Skeletal muscle satellite cell (primary cell): ENCODE measurements at regions not wholly inside any gene's neighbourhood (a gene's known extent, or its start where the extent isn't known, plus 50 kb on each side); places are given as distances from the start of the nearest gene placed in this dataset.

ENCODE experiments used
- H3K27me3 ChIP-seq: 2 replicates; pipeline ENCODE4 v1.7.0; 2013; ENCODE audit warnings: low read length; ENCODE audit not compliant: control insufficient read depth, insufficient read depth
- H3K36me3 ChIP-seq: 2 replicates; pipeline ENCODE4 v1.7.0; 2013; ENCODE audit warnings: mild to moderate bottlenecking, control low read depth, low read length; ENCODE audit not compliant: insufficient read depth
- H3K4me1 ChIP-seq: 2 replicates; pipeline ENCODE4 v1.7.0; 2013; ENCODE audit warnings: low read length; ENCODE audit not compliant: control insufficient read depth, insufficient read depth
- H3K4me2 ChIP-seq: 2 replicates; pipeline ENCODE4 v1.7.0; 2013; ENCODE audit warnings: mild to moderate bottlenecking, low read length
- H3K4me3 ChIP-seq: 2 replicates; pipeline ENCODE4 v1.7.0; 2013; ENCODE audit warnings: low read length
- H3K9ac ChIP-seq: 2 replicates; pipeline ENCODE4 v1.7.0; 2013; ENCODE audit warnings: mild to moderate bottlenecking, low read depth, low read length, moderate library complexity
- H3K9me3 ChIP-seq: replicated peaks from 2 replicates; pipeline ENCODE4 v1.7.0; 2013; ENCODE audit warnings: mild to moderate bottlenecking, control low read depth, low read length

- Histone ChIP-seq H3K9me3 (no peaks in the 10 kb centered on the region), H3K4me3 (no peak overlapping the region), H3K4me1 (no peaks in the 10 kb centered on the region)
These were observed 831.2 kb upstream of the CDH2 start for GRCh38 chr18:29007986-29008654.

DNA sequence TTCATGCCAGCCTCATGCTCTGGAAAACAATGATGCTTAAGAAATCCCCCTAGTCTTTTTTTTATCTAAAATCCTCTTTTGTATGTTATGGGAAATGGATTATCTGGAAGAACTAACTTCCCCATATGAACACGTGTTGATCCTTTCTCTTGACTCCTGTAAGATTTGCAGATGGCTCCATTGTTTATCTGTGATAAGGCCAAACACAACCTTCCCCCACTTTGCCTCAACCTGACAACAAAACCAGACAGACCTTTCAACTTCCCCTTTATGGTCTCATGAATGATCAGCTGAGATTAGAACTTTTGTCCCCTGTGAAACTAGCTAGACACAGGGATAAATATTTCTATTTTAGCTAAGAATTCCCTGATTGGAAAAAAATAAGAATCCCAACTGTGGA lies 828.0 kb upstream of the CDH2 start:
- Histone ChIP-seq H3K4me1 (no peaks in the 10 kb centered on the region), H3K9me3 (no peaks in the 10 kb centered on the region), H3K36me3 (no peaks in the 10 kb centered on the region), H3K27me3 (no peaks in the 10 kb centered on the region), H3K4me2 (no peak overlapping the region), H3K4me3 (no peak overlapping the region), H3K9ac (no peak overlapping the region)

More at GRCh38 chr18:29007986-29008654, 831.2 kb upstream of the CDH2 start:
- Histone ChIP-seq H3K36me3 (no peaks in the 10 kb centered on the region), H3K4me2 (no peak overlapping the region), H3K9ac (no peak overlapping the region), H3K27me3 (no peaks in the 10 kb centered on the region)

GRCh38 chr18:29003194-29003593 lies 826.3 kb upstream of the CDH2 start:
- no peaks in the 10 kb centered on the region for H3K9me3 ChIP-seq
- no peaks in the 10 kb centered on the region for H3K4me1 ChIP-seq
- H3K4me2 ChIP-seq: no peak overlapping the region
- no peak overlapping the region for H3K9ac ChIP-seq
- no peaks in the 10 kb centered on the region for H3K27me3 ChIP-seq
- H3K36me3 ChIP-seq: no peaks in the 10 kb centered on the region
- H3K4me3 ChIP-seq: no peak overlapping the region

DNA sequence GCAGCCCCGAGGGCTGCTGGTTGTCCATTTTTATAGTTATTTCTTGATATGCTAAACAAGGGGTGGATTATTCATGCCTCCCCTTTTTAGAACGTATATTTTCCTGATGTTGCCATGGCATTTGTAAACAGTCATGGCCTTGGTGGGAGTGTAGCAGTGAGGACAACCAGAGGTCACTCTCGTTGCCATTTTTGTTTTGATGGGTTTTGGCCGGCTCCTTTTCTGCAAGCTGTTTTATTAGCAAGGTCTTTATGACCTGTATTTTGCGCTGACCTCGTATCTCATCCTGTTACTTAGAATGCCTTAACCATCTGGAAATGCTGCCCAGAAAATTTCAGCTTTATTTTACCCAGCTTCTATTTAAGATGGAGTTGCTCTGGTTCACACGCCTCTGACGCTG lies 825.8 kb upstream of the CDH2 start:
- Histone ChIP-seq H3K36me3 (no peaks in the 10 kb centered on the region), H3K27me3 (no peaks in the 10 kb centered on the region), H3K4me2 (no peak overlapping the region), H3K4me3 (no peak overlapping the region), H3K9me3 (no peaks in the 10 kb centered on the region), H3K9ac (no peak overlapping the region), H3K4me1 (no peaks in the 10 kb centered on the region)

- Histone ChIP-seq H3K4me1 (no peaks in the 10 kb centered on the region), H3K4me2 (no peak overlapping the region), H3K9me3 (no peaks in the 10 kb centered on the region), H3K9ac (no peak overlapping the region), H3K27me3 (no peaks in the 10 kb centered on the region), H3K36me3 (no peaks in the 10 kb centered on the region), H3K4me3 (no peak overlapping the region)
These were observed 822.8 kb upstream of the CDH2 start for GRCh38 chr18:28999726-29000125.

DNA sequence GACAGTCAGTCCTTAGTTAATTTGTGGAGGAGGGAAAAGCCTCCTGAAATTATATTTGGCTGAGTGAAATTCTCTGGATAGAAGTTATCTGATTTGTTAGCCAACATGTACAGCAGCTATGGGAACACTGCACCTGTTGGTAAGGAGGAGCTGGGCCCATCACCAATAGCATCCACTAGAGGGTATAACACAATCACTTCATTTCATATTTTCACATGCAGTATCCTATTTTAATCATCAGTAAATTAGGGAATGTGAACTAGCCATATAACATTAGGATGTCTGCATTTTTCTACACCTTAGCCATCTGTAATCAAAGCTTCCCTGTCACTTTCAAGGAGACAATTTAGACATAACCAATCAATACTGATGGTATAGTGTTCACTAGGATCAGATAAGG lies 818.4 kb upstream of the CDH2 start:
- Histone ChIP-seq H3K9ac (no peak overlapping the region), H3K4me2 (no peak overlapping the region), H3K4me3 (no peak overlapping the region), H3K36me3 (no peaks in the 10 kb centered on the region), H3K4me1 (no peaks in the 10 kb centered on the region), H3K27me3 (no peaks in the 10 kb centered on the region), H3K9me3 (no peaks in the 10 kb centered on the region)

DNA sequence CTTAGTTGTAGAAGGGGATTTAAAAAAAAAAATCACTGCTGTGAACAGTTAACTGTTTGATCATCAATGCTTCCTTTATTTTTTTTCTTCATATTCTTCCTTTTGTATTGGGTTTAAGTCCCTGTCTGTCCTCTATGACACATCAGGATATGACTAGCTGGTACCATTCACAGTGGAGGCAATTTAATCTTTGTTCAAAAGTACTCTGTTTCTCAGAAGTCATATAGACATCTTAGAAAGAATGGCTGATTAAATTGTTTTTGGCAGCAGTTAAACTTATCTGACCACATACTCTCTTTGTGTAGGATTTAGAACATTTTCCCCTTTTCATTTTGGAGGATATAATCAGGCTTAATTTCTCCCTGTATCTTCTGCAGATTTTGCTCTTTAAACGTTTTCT lies 807.8 kb upstream of the CDH2 start:
- peaks cover 10% of the 10 kb centered on the region for H3K4me1 ChIP-seq
- no peak overlapping the region for H3K9ac ChIP-seq
- H3K27me3 ChIP-seq: no peaks in the 10 kb centered on the region
- H3K4me2 ChIP-seq: peak overlapping the region; percentile 5
- H3K36me3 ChIP-seq: no peaks in the 10 kb centered on the region
- no peak overlapping the region for H3K4me3 ChIP-seq
- no peaks in the 10 kb centered on the region for H3K9me3 ChIP-seq

DNA sequence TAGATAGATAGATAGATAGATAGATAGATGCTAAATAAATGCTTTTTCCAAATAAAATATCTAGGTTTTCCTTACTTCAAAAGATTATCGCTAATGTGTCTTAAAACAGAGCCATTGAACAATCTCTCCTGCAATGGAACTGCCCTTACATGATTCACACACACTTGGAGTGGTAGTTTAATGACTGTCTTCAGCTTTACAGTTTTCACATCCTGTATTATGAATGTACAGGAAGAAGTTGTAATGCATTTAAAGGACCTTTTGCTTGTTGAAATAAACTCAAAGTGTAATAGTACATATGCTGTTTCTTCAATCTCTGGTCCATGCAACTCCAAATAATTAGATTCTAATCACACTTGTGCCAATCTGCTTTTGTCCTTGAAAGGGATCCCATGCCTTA lies 797.6 kb upstream of the CDH2 start:
- Histone ChIP-seq H3K4me1 (no peaks in the 10 kb centered on the region), H3K4me3 (no peak overlapping the region), H3K27me3 (no peaks in the 10 kb centered on the region), H3K36me3 (no peaks in the 10 kb centered on the region), H3K9ac (no peak overlapping the region), H3K4me2 (no peak overlapping the region), H3K9me3 (no peaks in the 10 kb centered on the region)

DNA sequence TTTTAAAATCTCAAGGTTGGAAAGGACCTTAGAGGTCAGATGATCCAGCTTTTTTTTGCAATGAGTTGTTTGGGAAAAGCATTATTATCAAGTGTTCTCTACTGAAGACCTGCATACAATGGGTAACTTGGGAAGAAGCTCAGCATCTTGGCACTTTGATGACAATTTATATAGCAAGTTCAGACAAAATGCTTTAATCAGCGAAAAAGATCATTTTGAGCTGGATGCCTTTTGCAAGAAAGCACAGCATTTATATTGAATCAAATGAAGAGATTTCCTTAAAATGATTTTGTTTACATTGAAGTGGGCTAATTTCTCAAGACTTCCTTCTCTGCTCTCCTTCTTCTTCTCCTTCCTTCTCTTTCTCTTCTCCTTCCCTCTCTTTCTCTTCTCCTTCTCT lies 796.4 kb upstream of the CDH2 start:
- Histone ChIP-seq H3K9me3 (no peaks in the 10 kb centered on the region), H3K4me2 (no peak overlapping the region), H3K4me1 (no peaks in the 10 kb centered on the region), H3K9ac (no peak overlapping the region), H3K4me3 (no peak overlapping the region), H3K27me3 (no peaks in the 10 kb centered on the region), H3K36me3 (no peaks in the 10 kb centered on the region)

GRCh38 chr18:28972333-28972907 lies 795.5 kb upstream of the CDH2 start:
- Histone ChIP-seq H3K9me3 (no peaks in the 10 kb centered on the region), H3K4me3 (no peak overlapping the region), H3K27me3 (no peaks in the 10 kb centered on the region), H3K4me1 (no peaks in the 10 kb centered on the region), H3K9ac (no peak overlapping the region), H3K36me3 (no peaks in the 10 kb centered on the region), H3K4me2 (no peak overlapping the region)

- H3K27me3 ChIP-seq: no peaks in the 10 kb centered on the region
- no peaks in the 10 kb centered on the region for H3K36me3 ChIP-seq
- H3K9me3 ChIP-seq: no peaks in the 10 kb centered on the region
- no peak overlapping the region for H3K4me3 ChIP-seq
- H3K4me1 ChIP-seq: peaks cover 12% of the 10 kb centered on the region
- H3K4me2 ChIP-seq: no peak overlapping the region
- no peak overlapping the region for H3K9ac ChIP-seq
These were observed 786.6 kb upstream of the CDH2 start for GRCh38 chr18:28963481-28963880.

- Histone ChIP-seq H3K4me1 (peaks cover 12% of the 10 kb centered on the region), H3K9me3 (no peaks in the 10 kb centered on the region), H3K4me3 (no peak overlapping the region), H3K9ac (no peak overlapping the region), H3K4me2 (no peak overlapping the region), H3K36me3 (no peaks in the 10 kb centered on the region), H3K27me3 (no peaks in the 10 kb centered on the region)
These were observed 784.8 kb upstream of the CDH2 start for GRCh38 chr18:28961669-28962228.
